OCI-M1 (cell line): ENCODE measurements at regions not wholly inside any gene's neighbourhood (a gene's known extent, or its start where the extent isn't known, plus 50 kb on each side); places are given as distances from the start of the nearest gene placed in this dataset.

ENCODE experiments used
- DNase-seq: peaks from one replicate; lab custom pipeline; 2025; lab: John Stamatoyannopoulos, UW

GRCh38 chr1:69233463-69233862 lies 334.3 kb upstream of the LRRC7 start:
- no peak for DNase-seq

- DNase-seq, result no peak
Measured at GRCh38 chr1:69244211-69244610, 323.5 kb upstream of the LRRC7 start.

DNA sequence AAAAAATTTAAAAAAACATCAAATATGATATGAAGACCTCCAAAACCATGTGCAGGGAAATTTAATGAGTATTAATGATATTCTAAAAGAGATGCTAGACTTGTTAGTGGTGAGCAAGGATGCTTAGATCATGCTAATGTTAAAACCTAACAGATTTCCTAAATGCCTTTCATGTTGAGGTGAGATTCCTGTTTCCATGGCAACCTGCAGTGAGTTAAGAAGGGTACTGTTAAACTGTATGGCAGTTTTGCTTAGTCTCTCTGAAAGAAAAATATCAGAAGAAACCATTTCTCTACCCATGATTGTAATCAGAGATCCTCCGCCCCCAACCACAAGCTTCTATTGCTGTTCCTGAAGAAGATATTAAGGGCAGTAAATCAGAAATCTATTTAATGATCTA lies 321.6 kb upstream of the LRRC7 start:
- no peak for DNase-seq

DNA sequence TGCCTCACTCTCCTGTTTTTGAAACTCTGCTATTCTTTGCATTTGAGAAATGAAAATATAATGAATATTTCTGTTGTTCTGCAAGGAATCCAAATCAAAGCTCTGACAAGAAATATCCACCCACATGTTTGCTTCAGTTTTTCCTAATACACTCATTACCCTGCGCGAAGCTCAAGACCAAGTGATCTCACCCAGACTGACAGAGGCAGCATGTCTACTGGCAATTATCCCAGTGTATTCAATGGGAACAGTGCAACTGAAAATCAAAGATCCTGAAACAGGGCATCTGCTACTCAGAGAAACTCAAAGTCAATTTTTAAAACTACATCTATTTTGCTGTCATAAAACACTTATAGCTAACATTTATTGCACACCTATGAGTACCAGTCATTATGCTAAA lies 321.0 kb upstream of the LRRC7 start:
- no peak for DNase-seq

DNA sequence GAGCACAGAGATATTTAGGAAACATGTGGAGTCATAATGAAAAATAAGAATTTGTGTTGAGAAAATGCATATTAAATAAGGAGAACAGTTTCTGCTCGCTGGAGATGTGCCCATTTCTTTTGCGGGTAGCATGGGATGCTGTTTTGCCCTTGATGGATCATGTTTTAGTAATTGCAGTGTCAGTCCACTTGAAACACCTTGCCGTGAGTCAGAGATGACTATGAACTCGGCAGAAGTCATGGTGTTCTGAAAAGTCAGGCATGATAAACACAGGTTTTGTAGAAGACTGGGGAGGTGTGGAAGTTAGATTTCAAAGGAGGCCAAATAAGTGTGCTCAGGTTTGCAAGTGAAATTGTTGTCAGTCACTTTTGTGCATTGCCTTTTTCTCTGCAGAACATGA lies 315.0 kb upstream of the LRRC7 start:
- DNase-seq, result no peak

- DNase-seq, result peak; percentile 73
Measured at GRCh38 chr1:69256036-69256435, 311.7 kb upstream of the LRRC7 start.

- no peak for DNase-seq
Measured at GRCh38 chr1:69258842-69259241, 308.9 kb upstream of the LRRC7 start.

GRCh38 chr1:69263921-69264391 lies 303.8 kb upstream of the LRRC7 start:
- no peak for DNase-seq

DNA sequence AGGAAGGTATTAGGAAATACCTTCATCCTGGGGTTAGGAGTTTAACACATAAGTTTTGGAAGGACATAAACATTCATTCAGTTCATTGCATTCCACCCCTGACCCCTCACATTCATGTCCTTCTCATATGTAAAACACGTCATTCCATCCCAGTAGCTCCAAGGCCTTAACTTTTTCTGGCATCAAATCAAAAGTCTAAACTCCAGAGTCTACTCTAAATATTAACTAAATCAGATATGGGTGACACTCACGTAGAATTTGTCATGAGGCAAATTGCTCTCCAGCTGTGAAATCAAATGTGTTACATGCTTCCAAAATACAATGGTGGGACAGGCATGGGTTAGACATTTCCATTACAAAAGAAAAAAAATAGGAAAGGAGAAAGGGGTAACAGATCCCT lies 298.2 kb upstream of the LRRC7 start:
- no peak for DNase-seq

DNA sequence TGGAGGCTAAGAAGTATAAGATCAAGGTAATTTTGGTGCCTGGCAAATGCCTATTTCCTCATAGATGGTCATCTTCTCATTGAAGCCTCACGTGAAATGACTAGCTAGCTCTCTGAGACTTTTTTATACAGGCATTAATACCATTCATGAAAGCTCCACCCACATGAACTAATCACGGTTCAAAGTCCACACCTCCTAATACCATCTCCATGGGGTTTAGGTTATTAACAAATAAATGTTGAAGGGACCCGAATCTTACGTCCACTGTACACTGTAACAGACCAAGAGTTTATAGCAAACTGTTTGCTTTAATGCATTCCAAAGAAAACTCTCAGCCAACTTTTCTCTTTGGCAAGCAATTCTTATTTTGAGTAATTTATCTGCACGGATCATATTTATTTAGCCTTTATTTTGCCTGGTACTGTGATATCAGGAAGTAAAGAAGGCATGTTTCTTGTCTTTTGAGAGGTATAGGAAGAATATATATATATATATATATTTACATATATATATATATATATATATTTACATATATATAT lies 296.1 kb upstream of the LRRC7 start:
- DNase-seq, result no peak

DNA sequence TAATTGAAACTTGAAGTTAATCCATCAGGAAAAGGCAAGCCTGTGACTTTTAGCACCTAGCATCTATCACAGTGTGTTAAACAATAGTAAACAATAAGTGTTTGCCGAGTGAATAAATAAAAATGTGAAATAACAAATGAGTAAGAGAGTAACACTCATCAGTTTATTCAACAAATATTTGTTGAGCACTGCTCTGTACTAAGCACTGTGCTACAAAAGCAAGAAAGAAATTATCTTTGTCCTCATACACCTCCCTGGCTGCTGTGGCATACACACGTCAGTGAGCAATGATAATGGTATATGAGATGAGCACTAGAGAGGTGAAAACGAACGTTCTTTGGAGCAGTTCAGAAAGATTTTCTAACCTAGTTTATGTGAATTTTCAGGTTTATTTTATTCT lies 295.0 kb upstream of the LRRC7 start:
- DNase-seq, result no peak

DNA sequence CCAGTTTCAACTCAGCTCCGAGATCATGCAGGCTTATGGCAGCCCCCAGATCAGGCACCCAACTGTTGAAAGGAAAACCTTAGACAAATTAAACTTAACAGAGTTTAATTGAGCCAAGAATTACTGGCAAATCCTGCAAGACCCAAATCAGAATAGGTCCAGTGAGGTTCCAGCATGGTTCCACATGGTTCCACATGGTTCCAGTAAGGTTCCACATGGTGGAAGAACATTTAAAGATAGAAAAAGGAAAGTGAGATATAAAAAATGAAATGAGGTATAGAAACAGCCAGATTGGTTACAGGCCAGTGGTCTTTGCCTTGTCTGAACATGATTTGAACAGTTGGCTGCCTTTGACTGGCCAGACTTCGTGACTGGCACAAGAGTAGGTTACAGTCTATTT lies 288.8 kb upstream of the LRRC7 start:
- no peak for DNase-seq

DNA sequence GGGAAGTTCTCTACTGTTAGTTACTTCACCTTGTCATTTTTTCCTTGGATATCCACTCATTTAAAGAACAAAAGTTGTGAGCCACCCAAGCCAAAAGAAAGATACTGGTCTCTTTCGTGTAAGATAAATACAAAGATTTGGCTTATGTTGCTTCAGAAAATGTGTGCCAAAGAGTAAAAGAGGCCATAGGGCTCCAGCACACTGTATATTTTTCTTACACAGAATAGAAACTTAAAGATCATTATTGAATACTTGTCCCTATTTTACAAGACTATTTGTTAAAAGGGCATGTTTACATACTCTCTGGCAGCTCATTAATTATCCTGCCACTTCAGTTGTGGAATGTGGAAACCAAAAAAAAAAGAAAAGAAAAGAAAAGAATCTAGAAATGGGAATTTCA lies 284.2 kb upstream of the LRRC7 start:
- no peak for DNase-seq

DNA sequence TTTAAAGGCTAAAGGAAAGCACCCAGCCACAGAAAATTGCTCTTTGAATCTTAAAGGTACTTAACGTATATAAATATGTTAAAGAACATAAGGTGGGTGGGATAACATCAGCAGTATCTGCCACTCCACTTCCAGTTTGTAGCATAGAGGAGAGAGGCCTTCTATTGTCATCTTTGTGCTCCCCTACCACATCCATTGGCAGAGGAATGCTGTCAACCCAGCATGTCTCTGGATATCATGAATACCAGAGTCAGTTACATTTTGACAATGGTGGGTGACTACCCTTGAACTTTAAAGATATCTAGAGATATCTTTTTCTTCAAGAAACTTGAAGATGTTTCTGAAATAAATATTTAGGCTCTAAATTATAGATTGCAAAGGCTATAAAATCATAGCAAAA lies 283.2 kb upstream of the LRRC7 start:
- DNase-seq, result no peak

DNA sequence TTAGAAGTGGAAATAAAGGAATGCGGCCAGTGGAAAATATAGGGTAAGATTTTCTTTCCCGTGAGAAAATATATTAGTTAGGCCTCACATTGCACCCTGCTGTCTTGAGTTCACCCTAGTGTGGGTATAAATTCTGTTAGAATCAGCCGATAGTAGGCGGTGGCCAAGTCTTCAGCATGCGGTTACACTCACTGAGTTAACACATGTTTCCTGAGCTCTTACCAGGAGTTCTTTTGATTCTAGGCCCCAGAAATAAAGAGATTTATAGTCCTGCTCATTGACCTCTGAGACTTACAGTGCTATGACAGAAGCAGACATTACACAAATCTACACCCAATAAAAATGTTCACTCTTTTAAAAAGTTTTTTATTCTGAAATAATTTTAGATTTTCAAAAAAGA lies 279.3 kb upstream of the LRRC7 start:
- no peak for DNase-seq

- peak; percentile 6 for DNase-seq
Measured at GRCh38 chr1:69290291-69290690, 277.4 kb upstream of the LRRC7 start.

GRCh38 chr1:69291541-69291940 lies 276.2 kb upstream of the LRRC7 start:
- DNase-seq, result no peak

DNA sequence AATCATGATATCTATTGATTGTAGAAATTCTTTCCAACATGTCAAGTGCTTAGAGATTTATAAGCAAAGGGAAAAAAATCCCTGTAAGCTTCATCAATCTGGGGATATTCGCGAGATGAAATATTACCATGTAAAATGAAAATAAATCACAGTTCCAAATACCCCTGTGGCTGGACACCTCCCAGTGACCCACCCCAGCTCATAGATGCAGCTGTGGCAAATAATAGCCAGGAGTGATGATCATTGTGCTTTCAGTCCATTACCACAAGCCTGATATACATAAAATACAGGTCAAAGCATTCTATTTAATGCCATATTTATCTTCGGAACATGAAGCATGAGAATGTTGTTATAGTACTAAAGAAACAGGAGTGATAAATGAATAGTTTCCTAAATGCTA lies 274.9 kb upstream of the LRRC7 start:
- DNase-seq, result no peak

DNA sequence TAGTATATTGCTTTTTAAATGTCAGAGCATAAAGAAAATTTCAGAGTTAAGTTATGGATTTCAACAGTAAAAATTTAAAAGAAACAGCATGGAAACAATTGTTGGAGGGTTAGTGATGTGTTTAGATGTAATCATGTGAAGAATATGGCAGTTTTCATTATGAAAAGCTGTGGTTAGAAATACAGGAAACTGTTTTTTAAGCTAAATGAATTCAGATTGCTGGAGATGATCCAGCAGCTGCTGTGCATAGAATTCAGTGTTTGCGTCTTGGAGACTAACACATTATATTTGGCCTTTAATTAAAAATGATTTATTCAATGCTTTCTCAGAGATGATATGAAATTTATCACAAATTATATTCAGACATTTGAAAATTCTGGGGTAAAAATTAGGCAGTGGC lies 273.6 kb upstream of the LRRC7 start:
- DNase-seq, result peak; percentile 9

DNA sequence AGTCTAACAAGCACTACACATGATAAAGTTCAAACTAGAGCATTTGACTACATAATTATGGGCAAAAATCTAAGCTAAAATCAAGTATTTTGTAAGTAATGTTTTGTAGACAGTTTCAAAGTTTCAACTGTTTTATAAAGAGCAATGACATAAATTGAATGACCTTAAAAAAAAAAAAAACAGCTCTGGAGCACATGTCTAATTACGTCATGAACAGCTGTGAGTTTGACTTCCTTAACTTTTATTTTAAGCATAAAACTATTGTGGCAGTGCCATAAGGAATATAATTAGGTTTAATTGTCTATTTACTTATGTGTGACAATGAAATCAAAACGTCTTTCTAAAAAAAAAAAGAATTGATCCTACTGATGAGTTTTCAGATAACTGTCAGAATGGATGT lies 272.5 kb upstream of the LRRC7 start:
- no peak for DNase-seq

GRCh38 chr1:69305621-69306020 lies 262.1 kb upstream of the LRRC7 start:
- peak; percentile 5 for DNase-seq

DNA sequence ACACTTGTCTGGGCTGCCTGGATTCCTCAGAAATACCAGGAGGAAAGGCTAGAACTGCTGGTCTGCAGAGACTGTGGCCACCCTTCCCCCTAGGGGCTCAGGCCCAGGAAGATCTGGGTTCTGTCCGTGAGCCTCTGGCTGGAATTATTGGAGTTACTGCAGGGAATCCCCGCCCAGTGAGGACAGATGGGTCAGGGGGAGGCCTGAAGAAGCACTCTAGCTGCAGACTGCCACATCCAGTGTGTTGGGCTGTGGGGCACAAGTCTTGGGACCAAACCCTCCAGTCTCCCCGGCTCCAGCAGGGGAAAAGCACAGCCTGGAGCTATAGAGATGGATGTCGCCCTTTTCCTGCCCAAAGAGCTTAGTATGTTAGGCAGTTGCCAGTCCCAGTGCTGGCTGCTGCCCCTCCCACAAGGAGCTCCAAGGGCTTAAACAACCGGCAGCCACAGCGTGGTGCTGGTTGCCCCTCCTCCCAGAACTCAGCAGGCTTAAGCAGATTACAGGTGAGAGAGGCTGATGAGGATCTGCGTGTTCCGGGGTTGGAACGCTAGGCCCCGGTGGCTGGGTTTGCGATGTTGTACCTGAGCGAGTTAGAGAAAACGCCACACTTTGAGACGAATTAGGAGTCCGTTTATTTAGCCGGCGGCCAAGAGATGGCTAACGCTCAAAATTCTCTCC lies 255.5 kb upstream of the LRRC7 start:
- DNase-seq, result no peak

DNA sequence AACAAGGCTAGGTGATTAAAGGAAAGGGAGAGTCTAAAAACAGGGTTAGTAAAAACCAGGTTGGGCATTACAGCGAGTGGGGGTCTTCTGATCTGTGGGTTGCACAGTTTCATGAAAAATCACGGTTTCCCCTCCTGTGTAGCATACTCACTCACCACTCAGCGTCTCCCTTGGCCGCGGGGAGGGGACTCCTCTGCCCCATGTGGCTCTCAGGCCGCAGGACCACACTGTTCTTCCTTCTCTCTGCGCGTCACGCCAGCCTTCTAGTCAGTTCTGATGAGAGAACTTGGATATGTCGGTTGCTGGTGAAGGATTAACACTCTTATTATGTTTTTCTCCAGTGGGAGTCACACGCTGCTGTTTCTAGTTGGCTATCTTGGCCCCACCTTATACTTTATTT lies 254.6 kb upstream of the LRRC7 start:
- no peak for DNase-seq

DNA sequence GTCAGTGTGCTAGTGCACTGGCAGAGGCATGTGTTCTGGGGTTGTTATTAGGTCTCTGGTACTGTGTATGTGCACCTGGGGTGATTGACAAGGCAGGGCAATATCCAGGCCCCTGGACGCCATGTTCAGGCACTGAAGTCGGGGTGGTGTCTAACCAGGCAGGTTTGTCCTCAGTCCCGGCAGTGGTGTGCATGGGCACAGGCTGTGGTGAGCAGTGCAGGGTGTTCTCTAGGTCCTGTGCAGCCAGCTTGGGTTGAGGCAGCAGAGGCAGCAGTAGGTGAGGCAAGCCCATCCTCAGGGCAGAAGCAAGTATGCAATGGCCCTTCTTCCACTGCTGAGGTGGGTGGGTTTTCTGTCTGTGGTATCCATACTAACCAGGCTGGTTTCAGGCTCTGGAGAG lies 252.3 kb upstream of the LRRC7 start:
- no peak for DNase-seq
